Germinal center (tissue), 1 donor: ENCODE measurements at regions not wholly inside any gene's neighbourhood (a gene's known extent, or its start where the extent isn't known, plus 50 kb on each side); places are given as distances from the start of the nearest gene placed in this dataset.

Experiments
- DNase-seq: peaks from one replicate; pipeline ENCODE4 v3.0.0; 2012; ENCODE audit warnings: mixed read lengths, low spot score

DNA sequence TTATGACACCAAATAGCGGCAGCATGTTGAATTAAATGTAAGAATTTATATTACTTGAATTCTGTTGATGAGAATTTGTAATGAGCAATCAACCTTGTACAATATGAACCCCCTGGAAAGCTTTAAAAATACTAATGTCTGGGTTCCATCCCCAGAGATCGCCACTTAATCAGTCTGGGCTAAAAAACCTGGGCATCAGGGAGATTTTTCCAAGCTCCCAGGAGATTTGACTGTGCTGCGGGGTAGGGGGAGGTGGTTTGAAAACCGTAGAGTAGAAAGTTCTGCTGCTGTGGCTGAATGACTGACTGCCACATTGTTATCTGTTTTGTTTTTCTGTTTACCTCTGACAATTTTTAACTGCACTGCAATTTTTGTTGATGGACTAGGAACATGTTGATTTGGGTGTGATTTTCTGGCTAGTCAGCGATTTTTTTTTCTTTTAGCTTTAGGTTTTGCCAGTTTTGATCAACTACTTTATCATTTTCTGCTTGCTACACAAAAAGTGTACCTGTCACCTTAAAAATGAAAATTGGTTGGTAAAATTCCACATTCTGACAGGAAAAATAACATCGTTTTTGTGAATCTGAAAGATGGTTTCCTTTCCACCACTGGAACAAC, 79.3 kb downstream of the PCTP start:
- DNase-seq: no peak

DNA sequence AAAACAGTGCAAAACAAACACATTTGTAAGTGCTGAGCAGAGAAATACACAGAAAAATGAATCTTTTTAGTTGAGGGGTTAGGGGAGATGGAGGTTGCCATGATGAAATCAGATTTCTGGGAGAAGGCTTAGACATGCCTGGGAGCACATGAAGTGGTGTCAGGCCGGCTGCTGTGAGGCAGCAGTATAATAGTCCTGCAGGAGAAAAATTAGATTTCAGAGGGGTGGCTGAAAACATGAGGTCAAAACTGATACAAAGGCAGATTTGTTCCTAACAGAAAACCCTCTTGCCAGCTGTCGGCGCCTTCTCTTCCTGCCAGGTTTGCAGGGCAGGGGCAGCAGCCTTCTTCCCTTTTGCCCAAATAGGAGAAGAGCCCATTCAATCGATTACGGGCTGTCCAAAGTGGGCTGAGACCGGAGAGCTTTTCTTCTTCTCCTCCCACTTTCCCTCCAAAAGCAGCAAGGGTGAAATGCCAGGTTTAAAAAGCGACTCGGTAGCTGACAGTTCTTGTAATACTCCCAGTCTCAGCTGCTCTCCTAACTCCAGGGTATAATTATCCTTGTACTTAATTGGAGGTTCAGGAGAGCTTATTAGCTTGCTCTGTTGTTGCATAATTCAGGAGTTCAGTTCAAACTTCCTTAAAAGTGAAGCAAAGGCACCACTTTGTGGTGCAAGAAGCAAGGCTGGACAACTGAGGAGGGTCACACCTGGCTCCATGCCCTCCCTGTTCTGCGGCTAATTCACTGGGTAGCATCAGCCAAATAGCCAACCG, 80.0 kb downstream of the PCTP start:
- no peak for DNase-seq

DNA sequence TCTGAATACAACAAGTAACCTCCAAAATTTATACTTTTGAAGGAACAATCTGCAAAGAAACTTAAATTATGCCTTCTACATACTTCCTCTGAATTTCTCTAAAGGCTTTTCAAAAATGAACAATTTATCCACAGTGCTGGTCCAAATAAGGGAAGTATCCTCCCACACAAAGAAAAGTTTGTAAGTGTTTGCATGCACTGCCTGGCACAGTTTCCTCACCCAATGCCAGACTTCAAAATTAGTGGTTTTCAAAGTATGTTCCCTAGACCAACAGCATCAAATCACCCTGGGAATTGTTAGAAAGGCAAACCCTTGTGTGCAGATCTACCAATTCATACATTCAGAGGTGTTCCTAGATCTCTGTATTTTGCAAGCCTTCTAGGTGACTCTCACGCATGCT, 82.5 kb downstream of the PCTP start:
- DNase-seq: no peak

DNA sequence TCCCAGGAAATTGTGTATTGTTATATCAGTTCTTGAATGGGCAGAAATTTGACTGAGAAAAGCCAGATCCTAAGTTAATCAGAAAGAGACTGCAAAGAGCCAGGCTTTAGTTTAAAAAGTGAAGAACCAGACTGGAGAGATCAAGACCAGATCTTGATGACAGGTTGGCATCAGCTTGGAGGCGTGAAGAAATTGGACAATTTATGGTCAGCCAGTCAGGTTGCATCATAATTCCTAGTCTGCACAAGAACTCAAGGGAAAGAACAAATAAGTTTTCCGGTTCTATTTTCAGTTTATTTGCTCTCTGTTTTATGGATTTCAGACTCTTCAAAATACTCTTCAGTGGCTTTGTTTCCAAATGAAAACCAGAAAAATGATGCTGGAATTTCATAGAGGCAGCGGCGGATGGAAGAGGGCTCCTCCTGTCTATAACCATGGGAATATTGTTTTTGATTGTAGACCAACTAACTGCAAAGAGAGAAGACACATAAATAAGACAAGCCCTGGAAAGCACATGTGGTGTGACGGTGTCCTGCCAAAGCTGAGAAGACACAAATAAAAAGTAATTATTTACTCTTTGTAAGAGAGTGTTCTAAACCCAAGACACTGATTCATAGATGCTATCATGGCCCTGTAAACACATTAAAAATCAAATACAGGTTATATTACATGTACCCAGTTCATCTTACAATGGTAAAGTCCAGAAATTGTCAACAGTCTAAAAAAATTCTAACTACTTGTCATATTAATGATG, 91.7 kb downstream of the PCTP start:
- DNase-seq: no peak

DNA sequence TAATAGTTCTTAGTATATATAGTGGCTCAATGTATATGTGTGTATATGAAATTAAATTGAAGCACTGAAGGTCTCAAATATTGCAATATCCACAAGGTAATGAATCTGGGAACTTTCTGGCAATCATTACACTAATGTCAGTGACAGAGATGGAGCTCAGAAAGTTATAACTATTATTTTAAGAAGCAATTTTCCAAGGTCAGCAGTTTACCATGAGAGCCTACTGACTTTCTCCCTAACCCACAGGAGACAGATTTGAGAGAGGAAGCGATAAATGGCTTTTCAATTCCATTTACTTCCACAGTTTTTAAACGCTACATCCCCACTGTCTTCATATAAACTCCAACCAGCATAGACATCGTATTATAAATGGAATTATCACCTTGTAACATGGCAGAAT, 92.9 kb downstream of the PCTP start:
- DNase-seq: no peak

DNA sequence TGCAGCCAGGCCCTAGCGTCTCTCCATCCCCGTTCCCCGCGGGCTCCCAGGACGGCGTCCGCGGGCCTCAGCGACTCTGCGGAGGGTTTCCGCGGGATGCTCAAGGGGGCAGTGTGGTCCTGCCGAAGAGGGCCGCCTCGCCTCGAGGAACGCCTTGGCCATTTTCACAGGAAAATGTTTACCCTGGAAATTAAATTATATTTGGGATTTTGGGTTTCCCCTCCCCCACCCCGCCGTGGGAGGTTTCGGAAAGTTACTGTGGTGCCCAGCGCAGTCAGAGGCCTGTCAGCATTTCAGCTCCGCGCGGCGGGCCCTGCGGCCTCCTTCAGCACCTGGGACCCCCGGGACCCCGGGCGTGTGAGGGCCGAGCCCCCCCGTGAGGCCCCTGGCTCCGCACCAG, 94.5 kb downstream of the PCTP start:
- DNase-seq: peak; percentile 43

DNA sequence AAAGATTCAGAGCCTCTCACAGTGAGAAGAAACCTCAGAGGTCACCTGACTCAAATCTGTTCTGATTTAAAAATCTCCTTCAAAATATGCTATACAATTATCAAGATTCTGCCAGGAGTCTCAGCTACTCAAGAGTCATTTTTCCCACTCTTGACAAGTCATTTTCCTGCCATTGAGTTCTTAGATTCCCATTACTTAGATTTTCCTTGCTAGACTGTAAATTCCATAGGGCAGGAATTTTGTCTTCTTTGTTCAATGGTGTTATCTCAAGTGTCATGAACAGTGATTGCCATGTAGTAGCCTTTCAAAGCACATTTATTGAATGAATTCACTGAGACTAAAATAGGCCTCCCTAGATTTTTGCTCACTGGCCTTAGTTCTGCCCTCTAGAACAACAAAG, 95.9 kb downstream of the PCTP start:
- DNase-seq: no peak

DNA sequence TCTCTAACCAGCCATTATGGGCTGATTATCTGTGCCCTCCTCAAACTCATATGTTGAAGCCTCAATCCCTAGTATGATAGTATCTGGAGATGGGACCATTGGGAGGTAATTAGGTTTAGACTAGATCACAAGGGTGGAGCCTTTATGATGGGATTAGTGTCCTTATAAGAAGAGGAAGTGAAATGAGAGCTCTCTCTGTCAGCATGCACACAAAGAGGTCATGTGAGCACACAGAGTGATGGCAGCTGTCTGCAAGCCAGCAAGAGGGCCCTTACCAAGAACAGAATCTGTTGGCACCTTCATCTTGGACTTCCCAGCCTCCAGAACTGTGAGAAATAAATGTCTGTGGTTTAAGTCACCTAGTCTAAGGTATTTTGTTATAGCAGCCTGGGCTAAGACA, 101.9 kb downstream of the PCTP start:
- DNase-seq: no peak

DNA sequence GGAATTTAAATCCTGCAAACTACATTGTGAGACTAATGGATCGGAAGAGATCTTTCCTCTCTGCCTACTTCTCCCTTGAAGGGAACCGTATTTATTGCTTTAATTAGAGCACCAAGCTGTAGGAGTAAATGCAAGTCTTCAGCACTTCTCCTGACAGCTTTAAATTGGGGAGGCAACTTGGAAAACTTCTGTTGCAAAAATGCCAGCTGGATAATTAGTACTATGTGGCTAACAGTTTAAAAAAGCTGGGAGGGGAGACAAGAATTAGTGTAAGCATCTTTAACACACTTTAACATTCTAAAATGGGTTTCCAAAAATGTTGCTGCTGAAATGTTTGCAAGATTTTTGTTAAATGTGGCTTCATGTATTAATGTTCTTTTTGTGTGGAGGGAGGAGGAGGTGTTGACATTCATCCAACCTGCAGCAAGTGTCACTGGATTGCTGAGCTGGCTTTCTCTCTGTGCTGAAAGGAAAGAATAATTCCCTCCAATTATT, 108.5 kb downstream of the PCTP start:
- DNase-seq: no peak

DNA sequence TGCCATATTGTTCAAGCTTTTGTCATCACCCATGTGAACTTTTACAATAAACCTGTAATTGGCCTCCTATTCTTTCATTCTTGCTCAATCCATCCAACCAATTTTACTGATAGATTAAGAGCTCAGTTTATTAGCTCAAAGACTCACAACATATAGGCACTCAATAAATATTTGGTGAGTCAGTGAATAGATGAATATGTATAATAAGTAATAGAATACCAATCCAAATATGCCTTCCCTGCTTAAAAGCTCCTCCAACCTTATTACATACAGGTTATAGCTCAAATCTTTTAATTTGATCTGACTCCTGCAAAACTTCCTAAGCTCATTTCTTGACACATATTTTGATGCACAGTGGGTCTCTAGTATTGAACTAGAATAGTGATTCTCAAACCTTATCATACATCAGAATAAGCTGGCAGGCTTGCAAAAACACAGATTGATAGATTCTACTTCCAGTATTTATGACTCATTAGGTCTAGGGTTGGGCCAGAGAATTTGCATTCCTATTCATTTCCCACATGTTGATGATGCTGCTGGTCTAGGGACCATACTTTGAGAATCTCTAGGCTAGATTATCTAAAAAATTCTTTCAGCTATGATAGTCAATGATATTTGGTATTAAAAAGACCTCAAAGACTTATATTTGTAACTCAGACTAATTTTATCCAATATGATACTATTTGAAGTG, 114.4 kb downstream of the PCTP start:
- DNase-seq: no peak

DNA sequence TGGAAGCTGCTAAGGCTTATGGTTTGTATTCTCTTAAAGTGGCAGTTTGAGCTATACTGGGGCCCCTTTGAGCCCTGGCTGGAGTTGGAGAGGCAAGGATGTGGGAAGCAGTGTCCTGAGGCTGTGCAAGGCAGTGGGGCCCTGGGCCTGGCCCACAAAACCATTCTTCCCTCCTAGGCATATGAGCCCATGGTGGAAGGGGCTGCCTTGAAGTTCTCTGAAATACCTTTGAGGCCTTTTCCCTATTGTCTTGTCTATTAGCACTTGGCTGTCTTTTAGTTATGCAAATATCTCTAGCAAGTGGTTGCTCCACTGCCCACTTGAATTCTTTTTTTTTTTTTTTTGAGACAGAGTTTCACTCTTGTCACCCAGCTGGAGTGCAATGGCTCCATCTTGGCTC, 119.2 kb downstream of the PCTP start:
- DNase-seq: no peak

DNA sequence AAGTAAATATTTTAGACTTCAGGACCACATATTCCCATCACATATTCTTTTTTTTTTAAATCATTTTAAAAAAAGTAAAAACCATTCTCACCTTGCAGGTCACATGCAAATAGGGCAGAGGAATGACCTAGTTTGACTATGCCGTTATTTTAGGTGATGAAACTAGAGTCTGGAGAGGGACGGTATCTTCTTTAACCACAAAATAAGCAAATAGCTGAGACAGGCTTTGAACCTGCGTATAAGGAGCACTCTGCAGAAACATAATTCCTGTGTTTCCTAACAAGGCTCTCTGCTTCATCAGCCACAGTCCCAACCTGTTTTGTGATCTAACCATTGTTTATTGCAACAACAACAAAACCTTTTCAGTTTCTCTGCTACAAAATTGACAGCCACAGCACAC, 121.5 kb downstream of the PCTP start:
- DNase-seq: peak; percentile 22

DNA sequence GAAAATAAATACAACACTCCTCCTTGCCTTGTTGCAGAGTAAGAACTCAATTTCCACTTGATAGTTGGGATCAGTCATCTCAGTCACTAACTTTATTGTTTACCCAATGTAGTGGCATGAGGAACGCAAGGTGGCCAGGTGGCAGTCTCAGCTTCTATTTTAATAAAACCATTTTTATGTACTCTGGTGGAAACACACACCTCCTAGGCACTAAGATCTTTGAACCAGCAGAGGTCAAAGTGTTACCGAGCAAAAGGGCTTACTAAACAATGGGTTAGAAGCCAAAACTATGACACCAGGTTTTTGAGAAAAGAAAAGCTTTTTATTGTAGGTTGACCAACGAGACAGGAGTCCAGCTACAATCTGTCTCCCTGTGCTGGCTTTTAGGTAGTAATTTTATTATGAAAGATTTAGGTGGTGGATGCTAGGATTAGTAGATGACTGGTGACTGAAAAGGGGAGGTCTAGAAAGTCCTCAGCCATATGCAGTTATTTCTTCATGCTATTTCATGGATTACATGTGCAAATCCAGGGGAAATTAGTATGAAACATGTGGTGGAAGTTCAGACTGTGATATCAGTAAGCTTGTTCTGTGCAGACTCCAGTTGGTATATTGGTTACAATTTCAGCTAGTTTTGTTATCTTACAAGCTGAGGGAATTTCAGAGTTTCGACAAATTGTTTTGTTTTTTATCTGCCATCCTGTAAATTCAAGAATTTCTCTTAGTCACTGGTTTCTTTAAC, 122.3 kb downstream of the PCTP start:
- no peak for DNase-seq

DNA sequence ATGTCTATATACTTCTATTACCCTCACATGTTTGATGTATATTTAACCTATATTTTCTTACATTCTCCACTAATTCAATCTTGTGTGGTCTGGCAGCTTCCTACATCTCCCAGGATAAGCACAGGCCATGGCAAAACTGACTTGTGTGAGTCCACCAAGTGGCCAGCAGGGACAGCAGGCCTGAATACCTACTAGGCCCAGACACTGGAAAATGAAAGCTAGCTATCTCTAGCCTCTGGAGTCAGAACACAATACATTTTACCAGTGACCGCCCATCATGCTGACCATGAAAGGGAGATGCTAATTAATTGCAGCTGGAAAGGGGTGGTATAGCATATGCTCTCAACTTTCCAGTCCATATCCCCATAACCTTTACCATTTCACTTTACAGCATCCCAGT, 132.3 kb downstream of the PCTP start:
- DNase-seq: no peak

DNA sequence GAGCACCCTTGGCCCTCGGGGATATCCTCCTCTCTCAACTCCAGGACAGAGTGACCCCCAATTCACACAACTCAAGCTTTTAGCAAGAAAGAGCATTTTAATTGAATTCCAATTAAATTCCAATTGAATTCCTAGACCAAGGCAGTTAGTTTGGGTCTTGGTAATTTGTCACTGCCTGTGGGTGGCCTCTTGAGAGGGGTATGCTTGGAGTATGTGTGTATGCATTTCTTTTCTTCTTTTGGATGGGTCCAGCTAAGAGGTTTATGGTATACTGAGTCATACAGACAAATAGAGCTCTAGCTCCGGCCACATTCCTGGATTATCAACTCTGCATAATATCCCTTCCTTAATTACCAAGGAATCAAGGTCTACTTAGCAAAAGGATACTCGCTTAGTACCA, 136.7 kb downstream of the PCTP start:
- no peak for DNase-seq

DNA sequence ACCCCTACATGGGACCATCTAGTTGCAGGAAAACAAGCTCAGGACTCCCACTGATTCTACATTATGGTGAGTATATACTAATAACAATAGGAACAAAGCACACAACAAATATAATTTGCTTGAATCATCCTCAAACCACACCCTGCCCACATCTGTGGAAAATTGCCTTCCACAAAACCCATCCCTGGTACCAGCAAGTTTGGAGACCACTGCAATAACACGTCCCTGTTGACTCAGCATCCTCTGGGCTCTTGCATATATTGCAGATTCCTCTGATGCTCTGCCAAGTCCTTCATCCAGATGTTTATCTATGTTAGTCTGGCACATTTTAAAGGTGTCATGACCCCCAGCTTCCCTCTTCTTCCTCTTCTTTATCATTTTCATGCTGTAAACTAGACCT, 138.4 kb downstream of the PCTP start:
- DNase-seq: no peak

DNA sequence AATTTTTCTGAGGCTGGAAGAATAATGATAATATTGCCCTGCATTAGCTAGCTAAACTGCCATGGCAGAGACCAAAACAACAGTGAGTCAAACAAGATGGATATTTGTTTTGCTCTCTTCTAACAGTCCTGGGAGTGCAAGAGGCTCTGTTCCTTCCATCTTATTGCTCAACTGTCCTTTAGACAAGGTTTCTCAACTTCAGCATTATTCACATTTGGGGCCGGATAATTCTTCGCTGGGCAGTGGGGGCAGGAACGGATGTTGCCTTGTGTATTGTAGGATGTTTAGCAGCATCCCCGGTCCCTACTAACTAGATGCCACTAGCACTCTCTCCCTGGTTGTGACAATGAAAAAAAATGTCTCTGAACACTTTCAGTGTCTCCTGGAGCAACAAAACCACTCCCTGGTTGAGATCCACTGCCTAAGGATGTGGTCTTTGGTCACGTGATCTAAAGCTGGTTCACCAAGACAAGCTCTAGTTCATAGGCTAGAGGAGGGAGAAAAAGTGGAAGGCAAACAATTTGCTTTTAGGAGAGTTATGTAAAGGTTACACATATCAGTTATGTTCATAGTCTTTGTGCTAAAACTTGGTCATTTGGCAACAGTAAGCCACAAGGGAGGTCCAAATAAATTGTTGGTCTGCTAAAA, 144.4 kb downstream of the PCTP start:
- DNase-seq: no peak

DNA sequence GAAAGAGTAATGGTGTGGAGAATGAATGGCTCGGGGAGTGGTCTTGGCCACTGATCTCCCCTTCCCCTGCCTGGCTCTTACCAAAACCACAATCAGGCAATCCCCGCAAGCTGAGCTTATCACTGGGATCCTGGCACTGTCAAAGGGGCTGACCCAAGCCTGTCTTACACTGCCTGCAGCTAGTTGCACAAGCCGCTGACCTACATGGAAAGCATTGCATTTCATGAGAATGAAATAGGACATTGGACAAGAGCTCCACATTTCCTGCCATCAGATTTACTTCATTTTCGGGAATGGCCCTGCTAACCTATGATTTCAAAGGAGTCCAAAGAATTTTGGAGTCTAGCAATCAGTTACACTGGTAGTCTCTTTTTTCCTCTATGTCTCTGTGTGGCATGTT, 146.4 kb downstream of the PCTP start:
- DNase-seq: no peak

DNA sequence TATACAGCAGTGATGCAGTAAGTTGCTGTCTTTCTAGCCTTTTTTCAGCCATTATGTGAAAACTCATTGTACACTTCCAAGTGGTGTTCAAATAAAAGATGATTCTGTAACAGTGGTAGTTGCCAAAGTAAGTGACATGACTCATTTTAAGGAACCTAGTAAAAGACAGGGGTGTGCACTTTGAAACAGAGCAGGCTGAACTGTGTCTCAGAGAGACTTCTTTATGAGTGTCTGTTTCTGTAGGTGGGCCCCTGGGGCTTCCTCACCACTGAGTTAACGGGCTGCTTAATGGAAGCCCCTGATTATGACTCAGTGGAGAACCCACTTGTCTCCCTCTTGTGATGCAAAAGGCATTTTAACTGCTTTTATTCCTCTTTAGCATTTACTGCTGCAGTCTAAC, 147.3 kb downstream of the PCTP start:
- DNase-seq: no peak

DNA sequence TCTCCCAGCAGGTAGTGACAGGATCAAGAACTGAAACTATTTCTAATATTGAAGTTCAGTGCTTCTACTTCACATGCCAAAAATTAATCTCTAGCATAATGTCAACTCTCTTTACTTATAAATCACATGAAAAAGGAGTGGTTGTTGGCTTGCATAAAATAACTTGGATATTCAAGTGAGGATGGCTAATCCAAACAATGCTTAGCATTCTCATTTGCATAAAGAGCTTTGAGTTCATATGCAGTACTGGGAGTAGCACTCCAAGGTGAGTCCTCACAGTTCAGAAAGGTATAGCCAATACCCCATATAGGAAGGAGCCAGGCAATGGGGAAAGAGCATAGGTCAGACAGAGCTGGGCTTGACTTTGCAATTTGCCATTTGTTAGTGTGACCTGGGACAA, 149.3 kb downstream of the PCTP start:
- DNase-seq: no peak

DNA sequence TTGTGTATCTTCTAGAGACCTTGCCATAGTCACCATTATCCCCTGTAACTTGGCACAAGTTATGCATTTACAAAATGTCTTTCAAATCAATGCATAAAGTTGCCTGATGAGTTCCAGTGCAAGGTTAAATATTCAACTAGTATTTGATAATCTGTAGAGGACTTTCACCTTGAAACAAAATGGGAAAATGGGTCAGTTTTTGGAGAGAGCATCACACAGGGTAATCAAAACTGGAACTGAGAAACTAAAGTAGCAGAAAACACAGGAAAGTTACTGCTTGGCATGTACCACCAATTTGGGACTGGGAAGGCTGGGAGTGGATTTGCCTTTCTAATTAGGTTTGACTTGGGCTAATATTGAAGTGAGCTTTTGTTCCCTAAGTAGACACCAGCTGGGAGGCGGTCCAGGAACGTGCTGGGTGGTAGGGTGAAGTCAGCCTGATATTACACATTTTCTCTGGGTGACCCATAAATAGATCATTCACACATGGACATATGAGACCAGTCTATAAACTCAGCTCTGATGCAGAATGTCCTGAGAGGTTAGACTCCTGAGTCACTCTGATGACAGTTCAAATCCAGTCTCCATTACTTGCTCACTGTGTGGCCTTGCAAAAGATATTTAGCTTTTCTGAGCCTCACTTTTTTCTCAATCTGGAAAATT, 152.3 kb downstream of the PCTP start:
- no peak for DNase-seq
